ENCODE measurements at regions not wholly inside any gene's neighbourhood (a gene's known extent, or its start where the extent isn't known, plus 50 kb on each side); places are given as distances from the start of the nearest gene placed in this dataset.

GRCh38 chr5:57727591-57727990 is 245.0 kb upstream of the ACTBL2 start:
- Histone ChIP-seq H3K18ac (ENCODE audit: low read length) (no peak overlapping the region), H3K4me2 (ENCODE audit: insufficient read depth, low read length, poor library complexity, severe bottlenecking) (no peak overlapping the region), H3K9me3 (replicated peaks in 1 of 2; ENCODE audit: control insufficient read depth in 2 of 2, insufficient read depth in 1 of 2, low read depth in 1 of 2, low read length in 2 of 2) (peaks cover 0 to 5% of the 10 kb centered on the region in 2 donors), H3K79me1 (ENCODE audit: low read depth, low read length) (no peaks in the 10 kb centered on the region), H2AFZ (ENCODE audit: low read length) (no peak overlapping the region), H3K4me3 (ENCODE audit: low read length in 2 of 2) (no peak overlapping the region), H3K23ac (ENCODE audit: low read depth, low read length, poor library complexity) (no peak overlapping the region), H3K4me1 (ENCODE audit: control insufficient read depth in 2 of 2, insufficient read depth in 1 of 2, low read depth in 1 of 2, low read length in 2 of 2) (no peaks in the 10 kb centered on the region), H2AK5ac (ENCODE audit: low read depth, low read length) (no peak overlapping the region), H3K9ac (ENCODE audit: low read depth, low read length, poor library complexity) (no peak overlapping the region), H4K8ac (ENCODE audit: low read depth, low read length) (no peak overlapping the region), H3K4ac (ENCODE audit: low read length) (no peak overlapping the region), H3K14ac (ENCODE audit: low read length) (no peak overlapping the region), H3K27ac (replicated peaks; ENCODE audit: low read length) (no peak overlapping the region), H2BK120ac (ENCODE audit: low read depth, low read length) (no peak overlapping the region), H2BK15ac (ENCODE audit: low read length) (no peak overlapping the region), H2BK5ac (ENCODE audit: low read length) (no peak overlapping the region), H2BK12ac (ENCODE audit: low read length) (no peak overlapping the region), H3K27me3 (ENCODE audit: control insufficient read depth in 3 of 3, insufficient read depth in 3 of 3, low read depth in 1 of 3, low read length in 3 of 3) (no peaks in the 10 kb centered on the region), H4K91ac (ENCODE audit: low read depth, low read length, poor library complexity) (no peak overlapping the region), H3K36me3 (replicated peaks in 1 of 2; ENCODE audit: control insufficient read depth in 2 of 2, insufficient read depth in 2 of 2, low read length in 2 of 2) (no peaks in the 10 kb centered on the region)
- no peak for DNase-seq (ENCODE audit: low spot score)

- Histone ChIP-seq H3K4me1 (ENCODE audit: control insufficient read depth in 2 of 2, insufficient read depth in 1 of 2, low read depth in 1 of 2, low read length in 2 of 2) (no peaks in the 10 kb centered on the region), H3K4me2 (ENCODE audit: insufficient read depth, low read length, poor library complexity, severe bottlenecking) (no peak overlapping the region), H2BK12ac (ENCODE audit: low read length) (no peak overlapping the region), H2AFZ (ENCODE audit: low read length) (peak overlapping the region; percentile 8), H3K14ac (ENCODE audit: low read length) (no peak overlapping the region), H4K8ac (ENCODE audit: low read depth, low read length) (no peak overlapping the region), H3K9ac (ENCODE audit: low read depth, low read length, poor library complexity) (no peak overlapping the region), H2BK5ac (ENCODE audit: low read length) (no peak overlapping the region), H3K36me3 (replicated peaks in 1 of 2; ENCODE audit: control insufficient read depth in 2 of 2, insufficient read depth in 2 of 2, low read length in 2 of 2) (no peaks in the 10 kb centered on the region), H2BK120ac (ENCODE audit: low read depth, low read length) (no peak overlapping the region), H3K79me1 (ENCODE audit: low read depth, low read length) (no peaks in the 10 kb centered on the region), H2AK5ac (ENCODE audit: low read depth, low read length) (no peak overlapping the region), H3K27me3 (ENCODE audit: control insufficient read depth in 3 of 3, insufficient read depth in 3 of 3, low read depth in 1 of 3, low read length in 3 of 3) (no peaks in the 10 kb centered on the region), H4K91ac (ENCODE audit: low read depth, low read length, poor library complexity) (no peak overlapping the region), H2BK15ac (ENCODE audit: low read length) (no peak overlapping the region), H3K27ac (replicated peaks; ENCODE audit: low read length) (no peak overlapping the region), H3K18ac (ENCODE audit: low read length) (no peak overlapping the region), H3K4me3 (ENCODE audit: low read length in 2 of 2) (no peak overlapping the region), H3K9me3 (replicated peaks in 1 of 2; ENCODE audit: control insufficient read depth in 2 of 2, insufficient read depth in 1 of 2, low read depth in 1 of 2, low read length in 2 of 2) (peaks cover 0 to 5% of the 10 kb centered on the region in 2 donors), H3K4ac (ENCODE audit: low read length) (no peak overlapping the region), H3K23ac (ENCODE audit: low read depth, low read length, poor library complexity) (no peak overlapping the region)
- no peak for DNase-seq (ENCODE audit: low spot score)
- no CpG with 5 or more reads among the region's 7 CpGs for WGBS, 2 donors (ENCODE audit: extremely low coverage in 2 of 2, insufficient read length in 2 of 2, insufficient replicate concordance in 1 of 2)
These were observed 243.3 kb upstream of the ACTBL2 start for GRCh38 chr5:57725658-57726504.

GRCh38 chr5:57724836-57725235 is 242.2 kb upstream of the ACTBL2 start:
- Histone ChIP-seq H3K9ac (ENCODE audit: low read depth, low read length, poor library complexity) (no peak overlapping the region), H2AK5ac (ENCODE audit: low read depth, low read length) (no peak overlapping the region), H2BK120ac (ENCODE audit: low read depth, low read length) (no peak overlapping the region), H2BK15ac (ENCODE audit: low read length) (no peak overlapping the region), H3K79me1 (ENCODE audit: low read depth, low read length) (no peaks in the 10 kb centered on the region), H3K14ac (ENCODE audit: low read length) (no peak overlapping the region), H3K36me3 (replicated peaks in 1 of 2; ENCODE audit: control insufficient read depth in 2 of 2, insufficient read depth in 2 of 2, low read length in 2 of 2) (no peaks in the 10 kb centered on the region), H3K27me3 (ENCODE audit: control insufficient read depth in 3 of 3, insufficient read depth in 3 of 3, low read depth in 1 of 3, low read length in 3 of 3) (no peaks in the 10 kb centered on the region), H3K4me1 (ENCODE audit: control insufficient read depth in 2 of 2, insufficient read depth in 1 of 2, low read depth in 1 of 2, low read length in 2 of 2) (no peaks in the 10 kb centered on the region), H4K91ac (ENCODE audit: low read depth, low read length, poor library complexity) (no peak overlapping the region), H2BK12ac (ENCODE audit: low read length) (no peak overlapping the region), H3K4me3 (ENCODE audit: low read length in 2 of 2) (no peak overlapping the region), H3K23ac (ENCODE audit: low read depth, low read length, poor library complexity) (no peak overlapping the region), H2BK5ac (ENCODE audit: low read length) (no peak overlapping the region), H3K4me2 (ENCODE audit: insufficient read depth, low read length, poor library complexity, severe bottlenecking) (no peak overlapping the region), H3K27ac (replicated peaks; ENCODE audit: low read length) (no peak overlapping the region), H3K18ac (ENCODE audit: low read length) (no peak overlapping the region), H2AFZ (ENCODE audit: low read length) (no peak overlapping the region), H4K8ac (ENCODE audit: low read depth, low read length) (peak overlapping the region; percentile 3), H3K9me3 (replicated peaks in 1 of 2; ENCODE audit: control insufficient read depth in 2 of 2, insufficient read depth in 1 of 2, low read depth in 1 of 2, low read length in 2 of 2) (peaks cover 0 to 5% of the 10 kb centered on the region in 2 donors), H3K4ac (ENCODE audit: low read length) (no peak overlapping the region)
- WGBS, 2 donors (ENCODE audit: extremely low coverage in 2 of 2, insufficient read length in 2 of 2, insufficient replicate concordance in 1 of 2), result no CpG with 5 or more reads among the region's 2 CpGs
- DNase-seq (ENCODE audit: low spot score), result no peak

- H3K79me1 ChIP-seq (ENCODE audit: low read depth, low read length), result no peaks in the 10 kb centered on the region
- no peak overlapping the region for H2BK12ac ChIP-seq (ENCODE audit: low read length)
- no peak overlapping the region for H4K91ac ChIP-seq (ENCODE audit: low read depth, low read length, poor library complexity)
- H2AFZ ChIP-seq (ENCODE audit: low read length), result no peak overlapping the region
- no peak overlapping the region for H2AK5ac ChIP-seq (ENCODE audit: low read depth, low read length)
- H3K23ac ChIP-seq (ENCODE audit: low read depth, low read length, poor library complexity), result no peak overlapping the region
- H3K18ac ChIP-seq (ENCODE audit: low read length), result no peak overlapping the region
- H3K9ac ChIP-seq (ENCODE audit: low read depth, low read length, poor library complexity), result no peak overlapping the region
- H3K4ac ChIP-seq (ENCODE audit: low read length), result no peak overlapping the region
- H3K36me3 ChIP-seq (replicated peaks in 1 of 2; ENCODE audit: control insufficient read depth in 2 of 2, insufficient read depth in 2 of 2, low read length in 2 of 2), result no peaks in the 10 kb centered on the region
- no peak overlapping the region for H3K4me3 ChIP-seq (ENCODE audit: low read length in 2 of 2)
- no peaks in the 10 kb centered on the region for H3K9me3 ChIP-seq (replicated peaks in 1 of 2; ENCODE audit: control insufficient read depth in 2 of 2, insufficient read depth in 1 of 2, low read depth in 1 of 2, low read length in 2 of 2)
- H3K27me3 ChIP-seq (ENCODE audit: control insufficient read depth in 3 of 3, insufficient read depth in 3 of 3, low read depth in 1 of 3, low read length in 3 of 3), result no peaks in the 10 kb centered on the region
- H3K27ac ChIP-seq (replicated peaks; ENCODE audit: low read length), result no peak overlapping the region
- H3K14ac ChIP-seq (ENCODE audit: low read length), result no peak overlapping the region
- no CpG with 5 or more reads among the region's 4 CpGs for WGBS, 2 donors (ENCODE audit: extremely low coverage in 2 of 2, insufficient read length in 2 of 2, insufficient replicate concordance in 1 of 2)
- DNase-seq (ENCODE audit: low spot score), result no peak
- H3K4me2 ChIP-seq (ENCODE audit: insufficient read depth, low read length, poor library complexity, severe bottlenecking), result no peak overlapping the region
- no peak overlapping the region for H2BK5ac ChIP-seq (ENCODE audit: low read length)
- no peak overlapping the region for H4K8ac ChIP-seq (ENCODE audit: low read depth, low read length)
- no peak overlapping the region for H2BK120ac ChIP-seq (ENCODE audit: low read depth, low read length)
- H2BK15ac ChIP-seq (ENCODE audit: low read length), result no peak overlapping the region
- no peaks in the 10 kb centered on the region for H3K4me1 ChIP-seq (ENCODE audit: control insufficient read depth in 2 of 2, insufficient read depth in 1 of 2, low read depth in 1 of 2, low read length in 2 of 2)
These were observed 238.6 kb upstream of the ACTBL2 start for GRCh38 chr5:57721226-57721625.

All from neuronal stem cell (in vitro differentiated cells).